ENCODE measurements at regions not wholly inside any gene's neighbourhood (a gene's known extent, or its start where the extent isn't known, plus 50 kb on each side); places are given as distances from the start of the nearest gene placed in this dataset.

DNA sequence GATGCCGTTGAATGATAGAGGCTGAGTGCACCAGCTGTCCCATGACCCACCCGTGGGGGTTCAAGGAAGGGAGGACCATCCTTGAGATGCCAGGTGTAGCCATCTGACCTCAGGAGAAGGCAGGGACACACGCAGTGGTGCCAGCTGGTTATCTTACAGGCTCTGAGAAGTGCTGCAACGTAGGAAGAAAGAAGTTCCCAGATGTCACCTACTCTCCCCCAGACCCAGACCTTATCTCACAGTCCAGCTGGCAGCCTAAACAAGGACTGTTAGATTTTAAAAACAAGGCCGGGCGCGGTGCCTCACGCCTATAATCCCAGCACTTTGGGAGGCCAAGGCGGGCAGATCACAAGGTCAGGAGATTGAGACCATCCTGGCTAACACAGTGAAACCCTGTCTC is 1307.6 kb downstream of the TBC1D22A start:
- 77 to 86% (median 84%) methylated on average over 8 to 9 of the region's 9 CpGs for WGBS, 5 donors
- intact Hi-C loops (cut with DNase I; ENCODE audit: low total_unique reads), result no loop called here
- no peaks in the 10 kb centered on the region for H3K36me3 ChIP-seq
- H3K27me3 ChIP-seq, result no peaks in the 10 kb centered on the region
- no peak overlapping the region for H3K4me3 ChIP-seq
- DNase-seq, result no peak
- no peaks in the 10 kb centered on the region for H3K4me1 ChIP-seq
- no peak overlapping the region for H3K27ac ChIP-seq
- TF ChIP-seq POLR2A (IDR thresholded peaks at IDR 0.05) (no peak), POLR2AphosphoS5 (IDR thresholded peaks at IDR 0.05) (no peak), EP300 (IDR thresholded peaks at IDR 0.05) (no peak)
- TF ChIP-seq, protein P1, sequence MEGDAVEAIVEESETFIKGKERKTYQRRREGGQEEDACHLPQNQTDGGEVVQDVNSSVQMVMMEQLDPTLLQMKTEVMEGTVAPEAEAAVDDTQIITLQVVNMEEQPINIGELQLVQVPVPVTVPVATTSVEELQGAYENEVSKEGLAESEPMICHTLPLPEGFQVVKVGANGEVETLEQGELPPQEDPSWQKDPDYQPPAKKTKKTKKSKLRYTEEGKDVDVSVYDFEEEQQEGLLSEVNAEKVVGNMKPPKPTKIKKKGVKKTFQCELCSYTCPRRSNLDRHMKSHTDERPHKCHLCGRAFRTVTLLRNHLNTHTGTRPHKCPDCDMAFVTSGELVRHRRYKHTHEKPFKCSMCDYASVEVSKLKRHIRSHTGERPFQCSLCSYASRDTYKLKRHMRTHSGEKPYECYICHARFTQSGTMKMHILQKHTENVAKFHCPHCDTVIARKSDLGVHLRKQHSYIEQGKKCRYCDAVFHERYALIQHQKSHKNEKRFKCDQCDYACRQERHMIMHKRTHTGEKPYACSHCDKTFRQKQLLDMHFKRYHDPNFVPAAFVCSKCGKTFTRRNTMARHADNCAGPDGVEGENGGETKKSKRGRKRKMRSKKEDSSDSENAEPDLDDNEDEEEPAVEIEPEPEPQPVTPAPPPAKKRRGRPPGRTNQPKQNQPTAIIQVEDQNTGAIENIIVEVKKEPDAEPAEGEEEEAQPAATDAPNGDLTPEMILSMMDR (IDR thresholded peaks at IDR 0.05), result no peak
- H3K9me3 ChIP-seq, result peaks cover 0 to 10% (median 4%) of the 10 kb centered on the region in 4 donors

DNA sequence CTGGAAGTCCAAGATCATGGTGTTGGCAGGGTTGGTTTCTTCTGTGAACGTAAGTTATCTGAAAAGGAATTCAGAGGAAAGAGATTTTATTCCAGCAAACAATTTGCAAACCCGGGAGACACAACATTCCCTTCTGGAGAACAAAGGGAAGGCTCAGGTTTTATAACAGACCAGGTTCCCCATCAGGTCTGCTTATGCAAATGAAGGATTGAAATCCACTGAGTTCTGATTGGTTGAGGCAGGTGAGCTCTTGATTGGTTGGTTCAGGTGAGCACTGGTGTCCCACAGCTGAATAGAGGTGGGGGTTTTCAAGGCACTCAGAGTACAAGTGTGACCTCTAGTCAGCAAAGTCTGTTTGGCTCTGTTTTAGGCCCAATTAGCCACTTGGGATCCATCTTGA is 1306.8 kb downstream of the TBC1D22A start:
- TF ChIP-seq POLR2A (IDR thresholded peaks at IDR 0.05) (no peak), EP300 (IDR thresholded peaks at IDR 0.05) (no peak), POLR2AphosphoS5 (IDR thresholded peaks at IDR 0.05) (no peak)
- TF ChIP-seq, protein P1 (IDR thresholded peaks at IDR 0.05), result no peak
- H3K36me3 ChIP-seq, result no peaks in the 10 kb centered on the region
- H3K27me3 ChIP-seq, result peaks cover 0 to 7% (median 0%) of the 10 kb centered on the region in 3 donors
- intact Hi-C loops (cut with DNase I; ENCODE audit: low total_unique reads), result no loop called here
- WGBS, 5 donors, result 80 to 91% (median 88%) methylated on average over 2 of the region's 2 CpGs
- peaks cover 0 to 10% (median 4%) of the 10 kb centered on the region in 4 donors for H3K9me3 ChIP-seq
- DNase-seq, result no peak
- no peak overlapping the region for H3K27ac ChIP-seq
- no peak overlapping the region for H3K4me3 ChIP-seq
- H3K4me1 ChIP-seq, result no peaks in the 10 kb centered on the region

DNA sequence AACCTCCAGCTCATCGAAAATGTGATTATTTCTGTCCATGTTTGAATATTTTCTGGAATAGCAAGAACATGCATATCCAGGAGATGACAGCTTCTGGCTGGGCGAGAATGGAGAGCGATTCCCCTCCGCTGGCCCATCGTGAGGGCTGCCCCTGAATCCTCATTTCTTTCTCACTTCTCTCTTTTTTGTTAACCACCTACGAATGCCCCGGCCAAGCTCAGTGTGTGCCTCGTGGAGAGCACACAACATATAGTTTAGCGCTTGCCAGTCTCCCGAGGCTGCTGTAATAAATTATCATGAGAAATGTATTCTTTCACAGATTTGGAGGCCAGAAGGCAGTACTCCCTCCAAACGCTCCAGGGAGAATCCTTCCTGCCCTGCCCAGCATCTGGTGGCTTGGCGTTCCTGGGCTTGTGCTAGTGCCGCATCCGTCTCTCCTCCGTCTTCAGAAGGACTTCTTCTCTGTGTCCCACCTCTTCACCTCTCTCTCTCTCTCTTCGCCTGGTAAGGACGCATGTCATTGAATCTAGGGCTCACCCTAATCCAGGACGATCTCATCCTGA is 1306.0 kb downstream of the TBC1D22A start:
- peaks cover 0 to 14% (median 0%) of the 10 kb centered on the region in 3 donors for H3K27me3 ChIP-seq
- no peak overlapping the region for H3K27ac ChIP-seq
- intact Hi-C loops (cut with DNase I; ENCODE audit: low total_unique reads), result no loop called here
- no peaks in the 10 kb centered on the region for H3K36me3 ChIP-seq
- H3K9me3 ChIP-seq, result peaks cover 0 to 10% (median 4%) of the 10 kb centered on the region in 4 donors
- TF ChIP-seq POLR2A (IDR thresholded peaks at IDR 0.05) (no peak), EP300 (IDR thresholded peaks at IDR 0.05) (no peak), POLR2AphosphoS5 (IDR thresholded peaks at IDR 0.05) (no peak)
- TF ChIP-seq, protein P1 (IDR thresholded peaks at IDR 0.05), result no peak
- DNase-seq, result no peak
- 81 to 88% (median 87%) methylated on average over 18 of the region's 18 CpGs for WGBS, 5 donors
- no peaks in the 10 kb centered on the region for H3K4me1 ChIP-seq
- no peak overlapping the region for H3K4me3 ChIP-seq

DNA sequence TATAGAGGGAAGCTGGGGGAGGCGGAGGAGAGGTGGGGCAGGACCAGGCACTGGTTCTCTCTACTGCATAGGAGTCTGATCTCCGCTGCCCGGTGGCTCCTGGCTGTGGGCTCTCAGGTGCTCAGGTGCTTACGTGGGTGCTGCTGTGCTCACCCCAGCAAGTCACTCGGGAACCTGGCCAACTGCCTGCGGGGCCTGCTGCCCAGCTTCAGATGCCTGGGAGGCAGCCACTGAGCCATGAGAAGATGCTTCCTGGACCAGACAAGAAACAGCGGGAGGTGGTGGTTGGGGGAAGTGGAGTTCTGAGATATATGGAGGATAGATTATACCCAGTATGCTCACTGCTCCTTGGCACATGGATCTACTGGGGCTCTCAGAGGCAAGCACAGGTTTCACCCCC is 1303.4 kb downstream of the TBC1D22A start:
- Histone ChIP-seq H3K27me3 (peaks cover 0 to 16% (median 0%) of the 10 kb centered on the region in 3 donors), H3K4me3 (no peak overlapping the region), H3K9me3 (peaks cover 0 to 10% (median 4%) of the 10 kb centered on the region in 4 donors), H3K36me3 (no peaks in the 10 kb centered on the region), H3K4me1 (no peaks in the 10 kb centered on the region), H3K27ac (no peak overlapping the region)
- DNase-seq, result no peak
- intact Hi-C loops (cut with DNase I; ENCODE audit: low total_unique reads), result no loop called here
- 86 to 91% (median 88%) methylated on average over 4 to 7 of the region's 7 CpGs for WGBS, 5 donors
- TF ChIP-seq POLR2A (IDR thresholded peaks at IDR 0.05) (no peak), POLR2AphosphoS5 (IDR thresholded peaks at IDR 0.05) (no peak), EP300 (IDR thresholded peaks at IDR 0.05) (no peak)
- TF ChIP-seq, protein P1 (IDR thresholded peaks at IDR 0.05), result no peak
